ENCODE measurements at regions not wholly inside any gene's neighbourhood (a gene's known extent, or its start where the extent isn't known, plus 50 kb on each side); places are given as distances from the start of the nearest gene placed in this dataset.

GRCh38 chr20:60813066-60813465 is 439.0 kb upstream of the CDH4 start:
- in situ Hi-C loops (cut with HindIII; ENCODE audit: low pct_ligation_motif_present, low pct_unique_long_range_greater_than_20kb, low sequenced_read_pairs), result no loop called here
- DNase-seq, result no peak

GRCh38 chr20:60815656-60816055 is 436.4 kb upstream of the CDH4 start:
- DNase-seq, result no peak
- in situ Hi-C loops (cut with HindIII; ENCODE audit: low pct_ligation_motif_present, low pct_unique_long_range_greater_than_20kb, low sequenced_read_pairs), result no loop called here

- in situ Hi-C loops (cut with HindIII; ENCODE audit: low pct_ligation_motif_present, low pct_unique_long_range_greater_than_20kb, low sequenced_read_pairs), result no loop called here
- DNase-seq, result no peak
Observed at GRCh38 chr20:60816901-60817300, 435.2 kb upstream of the CDH4 start.

GRCh38 chr20:60817891-60818290 is 434.2 kb upstream of the CDH4 start:
- no peak for DNase-seq
- in situ Hi-C loops (cut with HindIII; ENCODE audit: low pct_ligation_motif_present, low pct_unique_long_range_greater_than_20kb, low sequenced_read_pairs), result no loop called here

GRCh38 chr20:60819511-60819910 is 432.6 kb upstream of the CDH4 start:
- in situ Hi-C loops (cut with HindIII; ENCODE audit: low pct_ligation_motif_present, low pct_unique_long_range_greater_than_20kb, low sequenced_read_pairs), result no loop called here

GRCh38 chr20:60820149-60820548 is 431.9 kb upstream of the CDH4 start:
- no peak for DNase-seq
- in situ Hi-C loops (cut with HindIII; ENCODE audit: low pct_ligation_motif_present, low pct_unique_long_range_greater_than_20kb, low sequenced_read_pairs), result no loop called here

More at GRCh38 chr20:60819511-60819910, 432.6 kb upstream of the CDH4 start:
- no peak for DNase-seq

- no peak for DNase-seq
- in situ Hi-C loops (cut with HindIII; ENCODE audit: low pct_ligation_motif_present, low pct_unique_long_range_greater_than_20kb, low sequenced_read_pairs), result no loop called here
Observed at GRCh38 chr20:60820918-60821317, 431.1 kb upstream of the CDH4 start.

GRCh38 chr20:60822699-60823607 is 429.1 kb upstream of the CDH4 start:
- in situ Hi-C loops (cut with HindIII; ENCODE audit: low pct_ligation_motif_present, low pct_unique_long_range_greater_than_20kb, low sequenced_read_pairs), result no loop called here
- DNase-seq, result no peak

GRCh38 chr20:60835876-60836275 is 416.2 kb upstream of the CDH4 start:
- in situ Hi-C loops (cut with HindIII; ENCODE audit: low pct_ligation_motif_present, low pct_unique_long_range_greater_than_20kb, low sequenced_read_pairs), result no loop called here

GRCh38 chr20:60837173-60837770 is 414.8 kb upstream of the CDH4 start:
- DNase-seq, result no peak
- in situ Hi-C loops (cut with HindIII; ENCODE audit: low pct_ligation_motif_present, low pct_unique_long_range_greater_than_20kb, low sequenced_read_pairs), result no loop called here

More at GRCh38 chr20:60835876-60836275, 416.2 kb upstream of the CDH4 start:
- no peak for DNase-seq

GRCh38 chr20:60838297-60838696 is 413.8 kb upstream of the CDH4 start:
- in situ Hi-C loops (cut with HindIII; ENCODE audit: low pct_ligation_motif_present, low pct_unique_long_range_greater_than_20kb, low sequenced_read_pairs), result no loop called here

GRCh38 chr20:60840971-60841370 is 411.1 kb upstream of the CDH4 start:
- DNase-seq, result no peak
- in situ Hi-C loops (cut with HindIII; ENCODE audit: low pct_ligation_motif_present, low pct_unique_long_range_greater_than_20kb, low sequenced_read_pairs), result no loop called here

More at GRCh38 chr20:60838297-60838696, 413.8 kb upstream of the CDH4 start:
- DNase-seq, result no peak

- in situ Hi-C loops (cut with HindIII; ENCODE audit: low pct_ligation_motif_present, low pct_unique_long_range_greater_than_20kb, low sequenced_read_pairs), result no loop called here
- no peak for DNase-seq
Observed at GRCh38 chr20:60845146-60845545, 406.9 kb upstream of the CDH4 start.

GRCh38 chr20:60851826-60852704 is 400.0 kb upstream of the CDH4 start:
- in situ Hi-C loops (cut with HindIII; ENCODE audit: low pct_ligation_motif_present, low pct_unique_long_range_greater_than_20kb, low sequenced_read_pairs), result no loop called here
- peak; percentile 19 for DNase-seq

GRCh38 chr20:60857708-60858107 is 394.4 kb upstream of the CDH4 start:
- in situ Hi-C loops (cut with HindIII; ENCODE audit: low pct_ligation_motif_present, low pct_unique_long_range_greater_than_20kb, low sequenced_read_pairs), result no loop called here
- DNase-seq, result peak; percentile 19

- in situ Hi-C loops (cut with HindIII; ENCODE audit: low pct_ligation_motif_present, low pct_unique_long_range_greater_than_20kb, low sequenced_read_pairs), result no loop called here
- DNase-seq, result no peak
Observed at GRCh38 chr20:60862601-60863000, 389.5 kb upstream of the CDH4 start.

- in situ Hi-C loops (cut with HindIII; ENCODE audit: low pct_ligation_motif_present, low pct_unique_long_range_greater_than_20kb, low sequenced_read_pairs), result no loop called here
- no peak for DNase-seq
Observed at GRCh38 chr20:60863548-60863947, 388.5 kb upstream of the CDH4 start.

GRCh38 chr20:60867589-60867988 is 384.5 kb upstream of the CDH4 start:
- in situ Hi-C loops (cut with HindIII; ENCODE audit: low pct_ligation_motif_present, low pct_unique_long_range_greater_than_20kb, low sequenced_read_pairs), result no loop called here
- no peak for DNase-seq

- no peak for DNase-seq
- in situ Hi-C loops (cut with HindIII; ENCODE audit: low pct_ligation_motif_present, low pct_unique_long_range_greater_than_20kb, low sequenced_read_pairs), result no loop called here
Observed at GRCh38 chr20:60868316-60868891, 383.7 kb upstream of the CDH4 start.
